K562 (cell line): ENCODE measurements at regions not wholly inside any gene's neighbourhood (a gene's known extent, or its start where the extent isn't known, plus 50 kb on each side); places are given as distances from the start of the nearest gene placed in this dataset.

Experiments
- ATAC-seq: fragments of 200-7000 bp; cut with Tn5 transposase; 3 replicates; pipeline ENCODE4 v1.9.1; 2020; ENCODE audit warnings: moderate library complexity
- BruUV-seq: library from RNA; stranded (reverse); fragments of 400-500 nt; replicated peaks from 2 replicates; lab custom pipeline; 2021; lab: Mats Ljungman, UMichigan
- CTCF ChIA-PET: fragments of 300-600 bp; formaldehyde crosslinking; extraction: SDS; loops from one replicate; lab custom pipeline; 2021; ENCODE audit warnings: low intra/inter-chr PET ratio; lab: Yijun Ruan, JAX
- POLR2A ChIA-PET: fragments of 300-600, 350-650 bp; sonication (Branson Sonifier 250); formaldehyde crosslinking; extraction: SDS; loops from one replicate; lab custom pipeline; 2021; ENCODE audit warnings: antibody characterized with exemption, inconsistent platforms; lab: Yijun Ruan, JAX
- DNase-seq, 4 experiments: peaks; one replicate each; pipeline versions ENCODE4 v3.0.0 to v3.0.0-alpha.2; 2011 to 2018; ENCODE audit warnings: low spot score in 3 of 4, mixed read lengths in 3 of 4; ENCODE audit errors: extremely low read depth in 1 of 4
- FAIRE-seq: peaks from 2 replicates; lab custom pipeline; 2011; peaks lifted over from hg19 to GRCh38; lab: Jason Lieb, UNC
- H2AFZ ChIP-seq: 2 replicates; pipeline ENCODE4 v1.6.0; 2011; ENCODE audit warnings: low read depth, low read length, control low read depth, inconsistent platforms
- H3K27ac ChIP-seq: fragments of 200-600 bp; 3 replicates; pipeline ENCODE4 v1.8.0; 2011; ENCODE audit warnings: low read depth, mild to moderate bottlenecking, control low read depth, inconsistent platforms, low read length, moderate library complexity, mixed read lengths; ENCODE audit errors: extremely low read depth
- H3K27me3 ChIP-seq, 2 experiments: fragments of 300-600 bp in 1 of 2; 2 replicates in 1 of 2; 3 replicates in 1 of 2; pipeline versions ENCODE4 v1.6.0 to v1.8.0; 2011; ENCODE audit warnings: inconsistent platforms in 2 of 2, low read length in 2 of 2, mild to moderate bottlenecking in 1 of 2, mixed read lengths in 1 of 2, moderate library complexity in 1 of 2; ENCODE audit not compliant: control insufficient read depth in 2 of 2, insufficient read depth in 2 of 2
- H3K36me3 ChIP-seq: fragments of 300-600 bp; 3 replicates; pipeline ENCODE4 v1.8.0; 2011; ENCODE audit warnings: mild to moderate bottlenecking, low read length, inconsistent platforms; ENCODE audit not compliant: control insufficient read depth, insufficient read depth
- H3K4me1 ChIP-seq, 2 experiments: fragments of 200-600 bp in 1 of 2; replicated peaks in 1 of 2; 2 replicates in 1 of 2; 3 replicates in 1 of 2; pipeline versions ENCODE4 v1.5.1 to v1.8.0; 2011; ENCODE audit warnings: inconsistent platforms in 2 of 2, low read length in 2 of 2, mild to moderate bottlenecking in 1 of 2, mixed read lengths in 1 of 2, moderate library complexity in 1 of 2; ENCODE audit not compliant: control insufficient read depth in 2 of 2, insufficient read depth in 2 of 2
- H3K4me2 ChIP-seq: 2 replicates; pipeline ENCODE4 v1.6.1; 2011; ENCODE audit warnings: low read length, control low read depth, inconsistent platforms, mixed read lengths; ENCODE audit not compliant: insufficient read depth
- H3K4me3 ChIP-seq: fragments of 200-600 bp; sonication (generic), shearing (Covaris generic); 2 replicates; pipeline ENCODE4 v1.5.1; 2016; ENCODE audit warnings: control low read depth, inconsistent platforms
- H3K79me2 ChIP-seq: fragments of 200-600 bp; 3 replicates; pipeline ENCODE4 v1.8.0; 2011; ENCODE audit warnings: low read length, inconsistent platforms; ENCODE audit not compliant: control insufficient read depth, insufficient read depth
- H3K9ac ChIP-seq, 2 experiments: 2 replicates each; pipeline versions ENCODE4 v1.6.0 to v1.6.1; 2011; ENCODE audit warnings: low read depth in 2 of 2, low read length in 2 of 2, control low read depth in 1 of 2, inconsistent platforms in 1 of 2, mild to moderate bottlenecking in 1 of 2, mixed read lengths in 1 of 2; ENCODE audit not compliant: insufficient read depth in 1 of 2
- H3K9me1 ChIP-seq: one replicate; pipeline ENCODE4 v1.6.0; 2011; ENCODE audit warnings: inconsistent platforms, mild to moderate bottlenecking, low read length, moderate library complexity; ENCODE audit not compliant: control insufficient read depth, insufficient read depth
- H3K9me3 ChIP-seq: replicated peaks from 2 replicates; pipeline ENCODE4 v1.5.1; 2011; ENCODE audit warnings: low read depth, low read length, inconsistent platforms; ENCODE audit not compliant: control insufficient read depth, insufficient read depth
- H4K20me1 ChIP-seq: replicated peaks from 2 replicates; pipeline ENCODE4 v1.6.1; 2011; ENCODE audit warnings: low read length, inconsistent platforms, mixed read lengths; ENCODE audit not compliant: control insufficient read depth, insufficient read depth
- BRD9 ChIP-seq: fragments of 450-650 bp; IDR thresholded peaks from 2 replicates; pipeline ENCODE4 v1.6.1; 2018; ENCODE audit warnings: low read depth; ENCODE audit not compliant: partially characterized antibody
- CBX3 ChIP-seq, 2 experiments: IDR thresholded peaks; 1 replicate in 1 of 2; 2 replicates in 1 of 2; pipeline ENCODE4 v1.6.1; 2012; ENCODE audit warnings: inconsistent platforms in 2 of 2, low read length in 2 of 2, borderline replicate concordance in 1 of 2, control low read depth in 1 of 2
- CC2D1A ChIP-seq: fragments of 450-650 bp; IDR thresholded peaks from 2 replicates; pipeline ENCODE4 v1.6.1; 2017; ENCODE audit warnings: mild to moderate bottlenecking
- CHD1 ChIP-seq: fragments of 200-600 bp; sonication (generic); IDR thresholded peaks from one replicate; pipeline ENCODE4 v1.6.1; 2012; ENCODE audit warnings: mild to moderate bottlenecking, moderate library complexity, low read length, inconsistent platforms
- HOXB6 ChIP-seq: fragments of 250-450 bp; sonication (Bioruptor Pico); IDR thresholded peaks from 2 replicates; pipeline ENCODE4 v1.5.1; 2022; ENCODE audit warnings: mild to moderate bottlenecking, borderline replicate concordance
- KLF13 ChIP-seq: fragments of 450-650 bp; IDR thresholded peaks from 2 replicates; pipeline ENCODE4 v1.6.1; 2016; ENCODE audit warnings: missing genetic modification characterization, low read depth, mild to moderate bottlenecking, missing compliant biosample characterization, moderate library complexity, borderline replicate concordance
- LCOR ChIP-seq: sonication (generic); formaldehyde crosslinking; IDR thresholded peaks from 2 replicates; pipeline ENCODE4 v1.8.0; 2022; ENCODE audit warnings: mild to moderate bottlenecking, missing genetic modification reagents
- MGA ChIP-seq: fragments of 450-650 bp; IDR thresholded peaks from 2 replicates; pipeline ENCODE4 v1.6.1; 2016; ENCODE audit warnings: mild to moderate bottlenecking, moderate library complexity
- OTX1 ChIP-seq: fragments of 450-650 bp; formaldehyde crosslinking; IDR thresholded peaks from 2 replicates; pipeline ENCODE4 v1.4.0; 2022; ENCODE audit warnings: mild to moderate bottlenecking
- RAD21 ChIP-seq, 2 experiments: fragments of 250-450 bp in 1 of 2; fragments of 450-650 bp in 1 of 2; sonication (Bioruptor Pico) in 1 of 2; formaldehyde crosslinking in 1 of 2; IDR thresholded peaks in 1 of 2; conservative IDR thresholded peaks in 1 of 2; 2 replicates each; pipeline versions ENCODE4 v1.4.0 to v1.8.0; 2020 to 2022; ENCODE audit warnings: mild to moderate bottlenecking in 2 of 2, moderate library complexity in 1 of 2
- SMARCA4 ChIP-seq: fragments of 450-650 bp; IDR thresholded peaks from 2 replicates; pipeline ENCODE4 v1.6.1; 2016
- SP2 ChIP-seq: IDR thresholded peaks from 2 replicates; pipeline ENCODE4 v1.6.1; 2011; ENCODE audit warnings: mild to moderate bottlenecking, low read depth, low read length, moderate library complexity; ENCODE audit not compliant: poor library complexity, severe bottlenecking; ENCODE audit errors: extremely low read depth
- ZNF121 ChIP-seq: sonication (generic); formaldehyde crosslinking; conservative IDR thresholded peaks from 2 replicates; pipeline ENCODE4 v1.8.0; 2022; ENCODE audit warnings: missing genetic modification reagents
- ZNF133 ChIP-seq: fragments of 250-450 bp; sonication (Bioruptor Pico); IDR thresholded peaks from 2 replicates; pipeline ENCODE4 v1.4.0; 2020; ENCODE audit warnings: mild to moderate bottlenecking
- WGBS: fragments of 100-300 bp; shearing (Covaris generic); methylation state at CpG from one replicate; pipeline ENCODE4 v1.1.6; 2016; ENCODE audit warnings: low coverage, mixed read lengths; ENCODE audit not compliant: insufficient coverage; ENCODE audit errors: missing lambda C conversion rate; 5-methylcytosine and 5-hydroxymethylcytosine counted together
- in situ Hi-C: fragments of 300-500 bp; cut with MboI; formaldehyde crosslinking; loops from 4 replicates; pipeline ENCODE4 v1.15.0; 2018; ENCODE audit warnings: inconsistent platforms, mixed read lengths
- intact Hi-C: fragments of 100-400 bp; cut with micrococcal nuclease; formaldehyde crosslinking; loops from 2 replicates; pipeline ENCODE4 v1.14.2; 2022

DNA sequence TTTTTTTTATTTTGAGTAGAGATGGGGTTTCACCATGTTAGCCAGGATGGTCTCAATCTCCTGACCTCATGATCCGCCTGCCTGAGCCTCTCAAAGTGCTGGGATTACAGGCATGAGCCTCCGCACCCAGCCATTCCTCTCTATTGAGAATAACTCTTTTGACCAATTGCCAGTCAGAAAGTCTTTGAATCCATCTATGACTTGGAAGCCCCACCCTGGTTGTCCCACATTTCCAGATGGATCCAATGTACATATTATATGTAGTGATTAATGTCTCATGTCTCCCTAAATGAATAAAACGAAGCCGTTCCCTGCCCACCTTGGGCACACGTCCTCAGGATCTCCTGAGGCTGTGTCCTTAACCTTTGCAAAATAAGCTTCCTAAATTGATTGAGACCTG lies 228.3 kb upstream of the NLRP1 start:
- no peak for DNase-seq
- H3K36me3 ChIP-seq, result no peaks in the 10 kb centered on the region
- H3K27ac ChIP-seq, result no peak overlapping the region
- ChIA-PET POLR2A (interaction anchor here (0.6 kb wide), 1 partner anchor 379 kb away, joined by 3 read pairs; no protein-coding TSS in a partner anchor), CTCF (no interaction called here)
- 0% methylated on average over 4 of the region's 5 CpGs for WGBS
- in situ Hi-C loops (no loop called here), intact Hi-C loops (no loop called here)
- no peak overlapping the region for H3K4me3 ChIP-seq
- no peak overlapping the region for H2AFZ ChIP-seq
- H3K4me2 ChIP-seq, result no peak overlapping the region
- no peaks in the 10 kb centered on the region for H3K27me3 ChIP-seq
- no peak for ATAC-seq
- H3K9me3 ChIP-seq, result no peaks in the 10 kb centered on the region
- no peaks in the 10 kb centered on the region for H3K9me1 ChIP-seq
- FAIRE-seq, result no peak
- no peaks in the 10 kb centered on the region for H4K20me1 ChIP-seq
- H3K4me1 ChIP-seq, result no peaks in the 10 kb centered on the region
- H3K79me2 ChIP-seq, result no peaks in the 10 kb centered on the region
- BruUV-seq, result no TSS peak
- no peak overlapping the region for H3K9ac ChIP-seq
- TF ChIP-seq MGA (no peak), OTX1 (CRISPR knock-in tag) (no peak), ZNF121 (CRISPR knock-in tag) (no peak), BRD9 (no peak), RAD21 (CRISPR knock-in tag; conservative IDR thresholded peaks at IDR 0.05 in 1 of 2, IDR thresholded peaks at IDR 0.05 in 1 of 2) (no peak), KLF13 (tag) (no peak), CC2D1A (no peak), SMARCA4 (no peak), CHD1 (no peak), HOXB6 (CRISPR knock-in tag) (no peak), SP2 (no peak), LCOR (CRISPR knock-in tag) (no peak), CBX3 (IDR thresholded peaks at IDR 0.05; ENCODE audit: borderline replicate concordance in 1 of 2, low read length in 2 of 2) (no peak), ZNF133 (no peak)
